NCI-H2227 (cell line): ENCODE measurements at regions not wholly inside any gene's neighbourhood (a gene's known extent, or its start where the extent isn't known, plus 50 kb on each side); places are given as distances from the start of the nearest gene placed in this dataset.

Experiments used
- DNase-seq: peaks from one replicate; lab custom pipeline; 2025; ENCODE audit not compliant: unreplicated experiment; lab: John Stamatoyannopoulos, UW

GRCh38 chr3:72569754-72570440 is 278.3 kb downstream of the SHQ1 start:
- no peak for DNase-seq

GRCh38 chr3:72568083-72568482 is 280.2 kb downstream of the SHQ1 start:
- DNase-seq, result no peak

- DNase-seq, result no peak
Measured at GRCh38 chr3:72567474-72567873, 280.8 kb downstream of the SHQ1 start.

GRCh38 chr3:72565593-72565992 is 282.7 kb downstream of the SHQ1 start:
- no peak for DNase-seq

GRCh38 chr3:72563690-72564370 is 284.4 kb downstream of the SHQ1 start:
- no peak for DNase-seq

- no peak for DNase-seq
Measured at GRCh38 chr3:72560846-72561675, 287.2 kb downstream of the SHQ1 start.

- no peak for DNase-seq
Measured at GRCh38 chr3:72559385-72559784, 288.9 kb downstream of the SHQ1 start.

- no peak for DNase-seq
Measured at GRCh38 chr3:72558001-72558400, 290.2 kb downstream of the SHQ1 start.

- DNase-seq, result no peak
Measured at GRCh38 chr3:72555714-72556113, 292.5 kb downstream of the SHQ1 start.

- no peak for DNase-seq
Measured at GRCh38 chr3:72554689-72555088, 293.6 kb downstream of the SHQ1 start.

- no peak for DNase-seq
Measured at GRCh38 chr3:72553298-72553697, 294.9 kb downstream of the SHQ1 start.

- no peak for DNase-seq
Measured at GRCh38 chr3:72550582-72551262, 297.5 kb downstream of the SHQ1 start.

- DNase-seq, result no peak
Measured at GRCh38 chr3:72549761-72550581, 298.3 kb downstream of the SHQ1 start.

GRCh38 chr3:72548981-72549380 is 299.3 kb downstream of the SHQ1 start:
- no peak for DNase-seq

- DNase-seq, result no peak
Measured at GRCh38 chr3:72548461-72548860, 299.8 kb downstream of the SHQ1 start.

GRCh38 chr3:72547183-72547582 is 301.1 kb downstream of the SHQ1 start:
- no peak for DNase-seq

GRCh38 chr3:72544239-72544638 is 304.0 kb downstream of the SHQ1 start:
- no peak for DNase-seq

- no peak for DNase-seq
Measured at GRCh38 chr3:72543246-72543645, 305.0 kb downstream of the SHQ1 start.

GRCh38 chr3:72542781-72543180 is 305.5 kb downstream of the SHQ1 start:
- DNase-seq, result no peak

GRCh38 chr3:72539856-72540255 is 308.4 kb downstream of the SHQ1 start:
- no peak for DNase-seq
